ENCODE measurements at regions not wholly inside any gene's neighbourhood (a gene's known extent, or its start where the extent isn't known, plus 50 kb on each side); places are given as distances from the start of the nearest gene placed in this dataset.
A peak's percentile ranks its signal among the peaks of the same experiment; 100 is the strongest.
"Not testable (repeated sequence)": the region's sequence is repeated elsewhere in the genome, so short reads cannot be mapped to it uniquely, and the experiment has no call there.

- no peak for DNase-seq
Observed at GRCh38 chr2:150261691-150262090, 225.8 kb downstream of the RND3 start.

DNA sequence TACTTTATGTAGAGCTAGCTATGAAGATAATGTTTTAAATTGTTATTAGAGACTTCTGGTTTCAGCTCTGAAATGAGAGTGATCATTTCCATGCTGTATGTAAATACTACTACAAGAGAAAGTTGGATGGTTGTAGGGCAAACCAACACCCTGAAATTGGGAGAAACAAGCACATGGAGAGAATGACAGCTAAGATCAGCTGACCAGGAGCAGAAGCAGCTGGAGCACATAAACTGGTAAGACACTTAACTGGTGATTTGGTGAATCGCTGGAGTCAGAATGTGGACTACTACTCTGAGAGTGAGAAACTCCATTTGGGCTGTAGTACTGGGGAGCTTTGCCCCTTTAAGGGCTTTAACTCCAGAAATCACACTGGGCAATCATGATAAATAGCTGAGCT is 226.8 kb downstream of the RND3 start:
- no peak for DNase-seq

- DNase-seq, result no peak
Observed at GRCh38 chr2:150259746-150260145, 227.7 kb downstream of the RND3 start.

DNA sequence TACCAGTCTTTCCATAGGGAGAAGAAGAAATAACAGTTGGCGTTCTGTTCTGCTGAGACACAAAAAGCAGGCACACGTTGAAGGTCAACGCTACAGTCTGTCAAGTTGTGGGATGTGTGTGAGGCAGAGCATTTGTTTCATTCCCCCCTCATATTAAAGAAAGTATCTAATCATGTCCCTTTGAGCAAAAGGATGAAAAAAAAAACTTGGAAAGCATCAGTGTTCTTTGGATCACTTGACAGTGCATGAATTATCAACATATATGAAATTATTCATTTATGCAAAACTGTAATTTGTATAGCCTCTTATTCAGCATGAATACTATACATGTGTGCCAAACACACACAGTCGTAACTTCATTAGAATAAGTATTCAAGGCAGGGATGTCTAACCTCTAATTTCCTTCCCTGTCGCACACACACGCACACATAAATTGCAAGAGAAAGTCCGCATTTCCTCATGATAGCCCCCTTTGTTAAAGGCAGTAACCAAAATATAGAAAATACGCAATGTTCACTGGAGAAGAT is 228.6 kb downstream of the RND3 start:
- DNase-seq, result no peak

DNA sequence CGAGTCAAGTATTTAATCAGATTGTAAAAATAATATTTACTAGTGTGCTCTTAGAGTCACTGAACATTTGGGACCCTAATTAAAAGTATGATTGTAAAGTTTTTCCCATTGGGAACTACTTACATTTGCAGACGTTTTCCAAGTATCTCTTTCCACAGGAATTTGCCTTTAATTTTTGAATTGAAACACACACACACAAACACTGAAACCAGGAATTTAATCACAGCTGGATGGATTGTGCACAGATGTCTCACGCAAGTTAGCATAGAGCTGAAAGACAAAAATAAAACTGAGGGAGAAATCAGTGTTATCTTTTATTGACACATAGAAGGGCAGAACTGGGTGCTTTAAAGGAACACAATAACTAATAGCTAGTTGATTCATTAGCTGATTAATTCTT is 230.7 kb downstream of the RND3 start:
- DNase-seq, result no peak

GRCh38 chr2:150255528-150255927 is 231.9 kb downstream of the RND3 start:
- no peak for DNase-seq

GRCh38 chr2:150249735-150250134 is 237.7 kb downstream of the RND3 start:
- not testable (repeated sequence) for DNase-seq

- no peak for DNase-seq
Observed at GRCh38 chr2:150247481-150247880, 240.0 kb downstream of the RND3 start.

DNA sequence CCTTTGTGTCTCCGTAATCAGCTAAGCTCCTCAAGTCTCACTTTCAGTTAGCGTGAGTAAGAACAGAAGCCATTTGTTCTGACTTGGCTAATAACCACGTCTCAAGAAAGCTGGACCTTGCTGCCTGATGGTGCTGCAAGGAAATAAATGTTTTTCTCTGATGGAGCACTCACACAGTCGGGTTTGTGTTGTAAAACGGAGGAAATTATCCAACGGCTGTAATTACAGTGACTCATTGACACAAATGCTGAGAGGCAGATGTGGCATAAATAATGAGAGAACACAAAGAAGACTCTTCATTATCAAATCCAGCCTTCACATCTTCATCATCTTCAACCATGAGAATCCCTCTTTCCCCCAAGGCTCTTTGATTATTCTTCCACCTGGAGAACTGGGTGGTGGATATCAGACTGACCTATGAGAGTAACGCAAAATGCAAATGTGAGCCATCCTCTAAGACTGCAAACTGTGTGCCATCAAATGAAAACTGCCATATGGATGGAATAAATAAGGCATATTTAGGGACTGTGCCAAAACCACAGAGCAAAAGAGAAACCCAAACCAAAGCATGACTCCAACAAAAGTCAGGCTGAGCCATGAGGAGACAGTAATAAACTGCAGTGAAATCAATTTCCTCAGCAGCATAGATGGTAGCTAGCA is 252.6 kb downstream of the RND3 start:
- peak; percentile 92 for DNase-seq

DNA sequence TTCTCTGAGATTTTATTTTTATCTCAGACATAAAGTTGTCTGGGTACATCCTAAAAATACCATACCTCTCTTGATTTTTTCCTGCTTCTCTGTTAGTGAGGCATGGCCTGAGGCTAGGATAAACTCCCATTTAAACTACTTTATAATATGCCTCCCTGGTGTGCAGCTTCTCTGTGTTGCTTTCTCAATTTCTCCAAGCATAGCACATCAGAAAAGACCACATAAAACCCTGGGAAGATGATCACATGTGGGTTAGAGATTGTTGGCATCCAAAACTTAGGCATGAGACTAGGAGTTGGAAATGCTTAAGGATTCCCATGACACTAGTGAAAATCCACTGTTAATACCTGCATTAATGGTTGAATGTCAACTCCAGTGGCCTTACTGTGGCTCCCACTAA is 254.6 kb downstream of the RND3 start:
- no peak for DNase-seq

- no peak for DNase-seq
Observed at GRCh38 chr2:150232321-150232720, 255.1 kb downstream of the RND3 start.

DNA sequence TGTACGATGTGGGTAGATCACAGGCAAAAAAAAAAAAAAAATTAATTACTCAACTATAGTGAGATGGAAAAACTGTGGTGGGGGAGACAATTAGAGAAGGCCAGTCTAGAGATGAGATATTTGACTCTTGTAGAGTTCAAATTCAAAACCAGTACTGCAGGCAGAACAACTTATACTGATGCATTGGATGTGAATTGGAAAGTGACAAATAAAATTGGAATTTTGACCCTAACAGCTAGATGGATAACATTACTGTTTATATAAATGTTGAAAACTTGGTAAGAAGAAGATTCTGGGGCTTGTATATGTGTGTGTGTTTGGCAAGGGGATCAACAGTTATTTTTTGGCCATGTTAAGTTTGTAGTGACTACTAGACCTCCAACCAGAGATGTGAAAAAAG is 256.9 kb downstream of the RND3 start:
- DNase-seq, result no peak

DNA sequence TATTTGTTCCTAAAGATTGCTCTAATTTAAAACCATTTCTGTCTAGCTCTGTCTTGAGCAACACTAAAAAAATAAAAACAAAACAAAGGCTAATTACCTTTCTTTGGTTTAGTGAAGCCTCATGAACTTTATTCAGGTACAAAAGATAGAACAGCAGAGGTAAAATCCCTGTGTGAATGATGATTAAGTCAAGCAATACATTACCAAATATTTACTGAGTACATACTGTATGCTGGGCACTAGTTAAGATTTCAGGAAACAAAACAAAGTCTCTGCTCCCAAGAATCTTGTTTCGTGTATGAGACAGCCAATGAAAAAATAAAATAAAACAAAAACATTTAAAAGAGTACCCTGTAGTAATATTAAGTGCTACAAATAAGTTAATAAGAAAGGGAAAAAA is 257.5 kb downstream of the RND3 start:
- DNase-seq, result no peak

DNA sequence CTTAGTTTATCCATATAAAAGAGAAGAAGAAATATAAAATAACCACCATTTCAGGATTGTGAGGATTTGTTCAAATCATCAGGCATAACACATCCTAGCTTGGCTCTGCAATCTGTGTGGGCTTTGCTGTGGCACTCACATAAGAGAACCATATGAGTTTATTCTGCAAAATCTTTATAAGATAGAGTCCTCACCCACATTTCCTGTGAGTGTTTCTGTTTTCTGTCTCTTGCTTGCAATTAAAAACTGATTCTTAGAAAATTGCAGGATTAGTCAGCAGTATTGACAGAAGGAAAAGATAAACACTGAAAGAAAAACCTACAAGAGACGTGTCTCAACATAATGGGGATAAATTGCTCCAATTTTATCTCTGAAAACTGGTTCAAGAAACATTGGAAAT is 258.5 kb downstream of the RND3 start:
- DNase-seq, result no peak

- no peak for DNase-seq
Observed at GRCh38 chr2:150225030-150225429, 262.4 kb downstream of the RND3 start.

GRCh38 chr2:150224321-150224720 is 263.1 kb downstream of the RND3 start:
- DNase-seq, result no peak

- DNase-seq, result no peak
Observed at GRCh38 chr2:150222942-150223341, 264.5 kb downstream of the RND3 start.

DNA sequence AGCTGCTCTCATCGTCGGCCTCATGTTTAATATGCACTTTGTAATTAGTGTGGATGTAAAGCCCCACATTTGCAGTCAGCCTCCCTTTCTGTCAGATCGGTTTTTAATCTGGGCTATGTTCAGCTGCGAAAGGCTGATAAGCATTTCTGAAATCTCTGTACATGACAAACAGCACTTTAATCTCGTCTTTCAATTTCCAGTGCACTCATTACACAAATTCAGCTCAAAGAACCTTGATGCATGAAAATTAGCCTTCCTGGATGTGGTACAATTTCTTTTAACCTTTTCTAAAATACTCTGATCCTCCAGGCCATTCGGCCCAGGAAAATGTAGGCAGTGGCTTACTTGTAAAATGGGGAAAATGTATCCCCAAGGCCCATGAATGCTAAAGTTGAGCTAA is 265.1 kb downstream of the RND3 start:
- DNase-seq, result no peak

DNA sequence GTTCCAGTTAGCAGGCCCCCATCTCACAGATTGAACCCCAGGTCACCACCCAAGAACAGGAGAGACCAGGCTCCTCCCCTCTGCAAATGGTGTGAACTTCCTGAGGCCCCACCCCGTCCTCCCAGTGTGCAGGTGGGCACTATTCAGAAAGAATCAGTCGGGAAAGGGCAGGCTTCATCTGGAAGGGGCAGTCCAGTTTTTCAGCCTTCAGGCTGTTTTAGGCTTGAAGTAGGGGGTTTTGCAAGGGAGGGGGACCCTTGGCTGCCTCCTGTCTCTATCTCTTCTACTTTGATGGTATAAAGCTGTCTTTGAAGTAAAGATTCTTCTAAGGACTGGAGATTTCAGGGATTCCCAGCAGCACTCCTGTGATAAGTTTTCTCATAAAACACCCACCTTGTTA is 267.6 kb downstream of the RND3 start:
- no peak for DNase-seq

GRCh38 chr2:150215041-150215440 is 272.4 kb downstream of the RND3 start:
- DNase-seq, result no peak

GRCh38 chr2:150214626-150215025 is 272.8 kb downstream of the RND3 start:
- no peak for DNase-seq

DNA sequence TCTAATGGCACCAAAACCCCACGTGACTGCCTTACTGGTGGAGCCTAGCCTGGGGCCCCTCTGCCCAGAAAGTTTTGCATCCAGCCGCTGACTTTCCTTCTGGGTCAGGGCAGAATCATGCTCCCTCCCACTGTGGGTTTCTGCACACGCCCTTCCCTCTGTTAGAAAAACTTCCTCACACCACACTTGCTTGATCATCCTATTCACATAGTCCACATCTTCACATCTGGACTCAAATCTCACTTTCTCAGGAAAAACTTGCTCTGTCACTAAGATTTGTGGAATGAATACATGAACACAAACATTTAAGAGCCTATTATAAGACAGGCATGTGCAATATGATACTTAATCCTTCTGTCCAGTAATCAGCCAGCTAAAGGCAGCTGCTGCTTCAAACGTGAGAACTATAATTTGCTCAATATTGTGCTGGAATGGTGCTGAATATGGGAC is 274.7 kb downstream of the RND3 start:
- DNase-seq, result peak; percentile 38

- no peak for DNase-seq
Observed at GRCh38 chr2:150211164-150211631, 276.3 kb downstream of the RND3 start.

DNA sequence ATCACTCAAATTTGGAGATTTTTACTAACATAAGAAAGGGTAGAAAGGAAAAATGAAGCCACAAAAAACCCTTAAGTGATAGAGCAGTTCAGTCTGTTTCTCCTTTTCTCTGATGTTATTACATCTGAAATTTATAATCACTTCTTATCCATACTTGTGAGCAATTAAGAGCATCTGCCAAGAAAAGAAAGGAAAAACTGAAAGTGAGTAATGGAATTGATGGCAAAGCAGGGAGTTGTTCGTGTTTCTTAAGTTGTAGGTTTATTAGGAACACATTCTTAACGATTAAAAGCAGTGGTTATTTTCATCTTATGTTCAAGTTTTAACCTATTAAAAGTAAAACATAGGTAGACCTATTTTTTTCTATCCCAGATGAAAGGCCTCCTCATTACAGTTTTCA is 277.7 kb downstream of the RND3 start:
- no peak for DNase-seq

DNA sequence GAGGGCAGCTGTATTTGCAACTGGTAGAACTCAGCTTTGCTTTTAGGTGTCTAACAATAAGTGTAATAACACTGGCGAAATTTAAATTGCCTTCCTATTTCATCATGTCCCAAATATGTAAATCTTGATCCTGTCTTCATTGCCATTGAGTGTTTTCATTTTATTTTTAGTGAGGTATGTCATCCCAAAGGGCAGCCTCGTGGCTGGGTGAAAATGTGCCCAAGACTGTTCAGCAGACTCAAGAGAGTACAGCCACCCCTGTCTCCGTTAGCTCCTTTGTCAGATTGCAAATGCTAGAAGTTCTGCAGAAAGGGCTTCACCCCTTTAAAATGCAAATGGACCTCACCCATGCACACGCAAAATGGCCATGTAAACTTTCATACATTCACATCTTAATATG is 278.8 kb downstream of the RND3 start:
- DNase-seq, result no peak
